H1 (cell line): ENCODE measurements at regions not wholly inside any gene's neighbourhood (a gene's known extent, or its start where the extent isn't known, plus 50 kb on each side); places are given as distances from the start of the nearest gene placed in this dataset.

Source experiments
- GTF2F1 ChIP-seq: IDR thresholded peaks from 2 replicates; pipeline ENCODE4 v1.6.1; 2012; ENCODE audit warnings: low read depth, low read length, improper control_type of control experiment, borderline replicate concordance
- HDAC6 ChIP-seq: IDR thresholded peaks from one replicate; pipeline ENCODE4 v1.7.1; 2012; ENCODE audit warnings: low read depth, mild to moderate bottlenecking, inconsistent platforms, low read length, moderate library complexity
- JUN ChIP-seq: IDR thresholded peaks from 2 replicates; pipeline ENCODE4 v1.6.1; 2011; ENCODE audit warnings: low read depth, mild to moderate bottlenecking, improper control_type of control experiment, low read length
- RFX5 ChIP-seq: IDR thresholded peaks from 2 replicates; pipeline ENCODE4 v1.6.1; 2011; ENCODE audit warnings: low read depth, low read length, improper control_type of control experiment, borderline replicate concordance

DNA sequence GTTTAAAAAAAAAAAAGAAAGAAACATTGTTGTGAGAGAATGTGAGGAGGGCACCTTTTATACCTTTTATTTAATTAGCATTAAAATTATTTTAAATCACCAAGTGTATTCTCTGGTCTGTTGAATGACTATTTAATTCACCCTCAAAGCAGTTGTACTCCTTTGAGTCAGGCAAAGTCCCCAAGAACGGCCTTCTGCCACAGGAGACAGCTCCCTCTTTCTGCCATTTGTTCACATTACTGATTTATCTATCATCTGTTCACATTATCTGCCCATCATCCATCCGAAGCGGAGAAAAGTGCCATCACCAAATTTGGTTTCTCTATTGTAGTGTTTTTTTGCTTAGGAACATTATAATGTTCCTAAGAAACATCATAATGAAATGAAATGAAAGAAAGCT is 240.7 kb upstream of the DPP10 start (continued):
- no peak for TF ChIP-seq JUN
- no peak for TF ChIP-seq HDAC6
- no peak for TF ChIP-seq RFX5
- TF ChIP-seq GTF2F1: no peak
